NCI-H82 treated with DMSO at 0.1 percent for 48 hours (cell line): ENCODE measurements at regions not wholly inside any gene's neighbourhood (a gene's known extent, or its start where the extent isn't known, plus 50 kb on each side); places are given as distances from the start of the nearest gene placed in this dataset.

ENCODE experiments used
- DNase-seq: peaks from one replicate; lab custom pipeline; 2025; ENCODE audit not compliant: unreplicated experiment; lab: John Stamatoyannopoulos, UW

- no peak for DNase-seq
Observed at GRCh38 chr1:239593527-239593926, 207.2 kb downstream of the CHRM3 start.

DNA sequence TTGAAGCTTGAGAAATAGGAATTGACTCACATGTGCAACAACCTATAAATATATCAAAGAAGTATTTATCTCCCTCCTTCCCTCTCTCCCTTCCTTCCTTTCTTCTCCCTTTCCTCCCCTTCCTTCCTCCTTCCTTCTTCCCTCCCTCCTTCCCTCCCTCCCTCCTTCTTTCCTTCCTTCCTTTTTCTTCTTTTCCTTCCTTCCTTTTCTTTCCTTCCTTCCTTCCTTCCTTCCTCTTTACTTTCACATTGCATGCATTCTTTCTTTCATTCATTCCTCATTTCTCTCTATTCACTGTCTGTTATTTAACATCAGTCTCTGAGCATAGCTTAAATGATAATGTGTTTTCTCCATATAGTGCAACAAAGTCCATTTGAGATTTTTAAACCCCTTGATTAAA, 214.2 kb downstream of the CHRM3 start:
- DNase-seq: no peak

- no peak for DNase-seq
Observed at GRCh38 chr1:239601108-239601507, 214.7 kb downstream of the CHRM3 start.

DNA sequence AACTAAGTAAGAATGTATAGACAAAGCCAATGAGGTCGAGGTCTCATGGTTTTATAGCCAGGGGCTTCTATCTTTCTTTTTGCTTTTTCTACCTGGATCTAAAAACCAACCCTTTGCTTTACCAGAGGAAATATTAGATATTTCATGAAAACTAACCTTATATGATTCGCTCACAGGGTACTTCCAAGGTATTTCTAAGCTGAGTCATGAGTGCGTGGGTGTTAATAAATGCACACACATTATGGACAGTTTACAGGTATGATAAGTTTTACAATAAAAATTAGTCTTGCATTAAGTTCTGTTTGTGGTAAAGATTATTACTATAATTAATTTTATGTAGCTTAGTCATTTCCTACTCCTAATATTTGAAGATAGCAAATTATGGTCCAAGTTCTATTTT, 217.2 kb downstream of the CHRM3 start:
- DNase-seq: no peak

- no peak for DNase-seq
Observed at GRCh38 chr1:239606850-239607400, 220.6 kb downstream of the CHRM3 start.

- DNase-seq: no peak
Observed at GRCh38 chr1:239608469-239608868, 222.1 kb downstream of the CHRM3 start.

DNA sequence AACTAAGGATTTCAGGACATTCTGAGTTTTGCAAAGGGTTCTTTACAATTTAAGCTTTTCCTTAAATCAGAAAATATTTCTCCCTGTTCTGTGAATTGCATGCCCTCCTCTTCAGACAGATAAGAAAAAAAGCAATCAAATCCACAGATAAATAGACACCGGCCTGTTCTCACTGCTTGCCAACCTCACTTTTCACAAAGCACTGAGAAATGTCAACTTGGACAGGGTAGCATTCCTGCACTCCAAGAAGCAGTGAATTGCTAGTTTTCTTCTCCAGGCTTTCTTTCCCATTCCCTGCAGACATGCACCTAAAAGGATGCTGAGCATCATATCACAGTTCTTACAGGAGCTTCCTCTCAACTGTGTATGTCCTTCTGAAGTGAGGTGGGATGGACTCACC, 226.0 kb downstream of the CHRM3 start:
- no peak for DNase-seq

GRCh38 chr1:239616673-239617072, 230.3 kb downstream of the CHRM3 start:
- DNase-seq: no peak

DNA sequence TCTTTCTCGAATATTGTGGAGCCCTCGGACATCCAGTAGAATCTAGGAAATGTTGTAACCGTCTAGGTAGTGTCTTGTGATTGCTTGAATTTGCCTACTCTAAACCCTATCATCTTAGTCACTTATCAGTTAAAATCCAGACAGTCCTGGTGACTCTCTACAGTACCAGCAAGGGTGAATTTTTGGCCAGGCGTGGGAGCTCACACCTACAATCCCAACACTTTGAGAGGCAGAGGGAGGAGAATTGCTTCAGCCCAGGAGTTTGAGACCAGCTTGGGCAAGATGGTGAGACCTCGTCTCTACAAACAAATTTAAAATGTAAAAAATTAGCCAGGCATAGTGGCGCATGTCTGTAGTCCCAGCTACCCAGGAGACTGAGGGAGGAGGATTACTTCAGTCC, 230.9 kb downstream of the CHRM3 start:
- no peak for DNase-seq

- no peak for DNase-seq
Observed at GRCh38 chr1:239617731-239618130, 231.4 kb downstream of the CHRM3 start.

GRCh38 chr1:239619190-239619589, 232.8 kb downstream of the CHRM3 start:
- no peak for DNase-seq

DNA sequence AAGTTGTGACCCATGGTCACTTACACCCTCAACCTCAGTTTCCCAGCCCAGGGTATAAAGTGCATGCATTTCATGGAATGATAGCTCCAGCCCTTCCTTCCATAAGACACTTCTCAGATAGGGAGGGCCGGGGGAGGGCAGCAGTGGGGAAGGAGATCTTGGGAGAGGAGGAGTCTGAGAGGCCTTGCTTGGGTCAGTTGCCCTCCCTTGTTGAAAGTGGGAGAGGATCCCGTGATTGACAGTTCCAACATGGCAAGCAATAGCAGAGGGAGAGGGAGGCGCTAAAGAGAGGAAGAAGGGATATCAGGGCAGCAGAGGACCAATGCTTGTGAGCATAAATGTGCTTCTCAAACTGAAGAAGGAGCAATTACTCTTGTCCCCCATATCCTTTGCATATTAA, 244.4 kb downstream of the CHRM3 start:
- DNase-seq: no peak

- DNase-seq: no peak
Observed at GRCh38 chr1:239633432-239633831, 247.1 kb downstream of the CHRM3 start.

DNA sequence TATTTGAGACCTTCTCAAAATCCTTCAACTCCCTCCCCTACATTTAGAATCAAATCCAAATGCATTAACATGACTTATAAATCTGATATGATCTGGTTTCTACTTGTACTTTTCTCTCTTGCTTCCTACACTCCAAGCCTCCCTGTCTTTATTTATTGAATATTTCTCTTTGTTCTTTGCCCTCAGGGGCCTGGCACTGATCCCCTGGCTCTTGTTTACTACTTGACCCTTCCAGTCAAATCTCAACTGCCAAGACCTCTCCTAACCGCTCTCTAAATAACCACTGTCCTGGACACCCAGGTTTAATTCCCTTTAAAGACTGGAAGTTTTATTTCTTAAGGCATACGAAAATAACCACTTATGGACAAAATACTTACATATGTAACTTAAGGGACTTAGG, 248.9 kb downstream of the CHRM3 start:
- DNase-seq: no peak

- DNase-seq: no peak
Observed at GRCh38 chr1:239636347-239636746, 250.0 kb downstream of the CHRM3 start.

- DNase-seq: no peak
Observed at GRCh38 chr1:239644604-239645003, 258.2 kb downstream of the CHRM3 start.

DNA sequence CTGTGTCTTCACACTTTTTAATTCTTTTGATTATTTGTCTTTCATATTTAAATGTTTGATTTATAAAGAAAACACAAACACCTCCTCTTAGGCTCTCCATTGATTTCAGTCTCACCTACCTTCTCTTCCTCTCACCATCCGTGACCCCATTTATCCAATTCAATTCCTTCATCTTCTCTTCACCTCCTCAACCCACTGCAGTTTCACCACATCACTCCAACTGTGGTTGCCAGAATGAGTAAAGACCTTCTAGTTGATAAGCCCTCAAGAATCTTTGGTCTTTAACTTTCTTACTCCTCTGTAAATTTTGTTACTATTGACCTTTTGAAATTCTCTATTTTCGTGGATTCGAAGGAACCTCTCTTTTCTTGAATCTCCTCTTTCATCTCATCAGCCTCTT, 260.7 kb downstream of the CHRM3 start:
- no peak for DNase-seq

DNA sequence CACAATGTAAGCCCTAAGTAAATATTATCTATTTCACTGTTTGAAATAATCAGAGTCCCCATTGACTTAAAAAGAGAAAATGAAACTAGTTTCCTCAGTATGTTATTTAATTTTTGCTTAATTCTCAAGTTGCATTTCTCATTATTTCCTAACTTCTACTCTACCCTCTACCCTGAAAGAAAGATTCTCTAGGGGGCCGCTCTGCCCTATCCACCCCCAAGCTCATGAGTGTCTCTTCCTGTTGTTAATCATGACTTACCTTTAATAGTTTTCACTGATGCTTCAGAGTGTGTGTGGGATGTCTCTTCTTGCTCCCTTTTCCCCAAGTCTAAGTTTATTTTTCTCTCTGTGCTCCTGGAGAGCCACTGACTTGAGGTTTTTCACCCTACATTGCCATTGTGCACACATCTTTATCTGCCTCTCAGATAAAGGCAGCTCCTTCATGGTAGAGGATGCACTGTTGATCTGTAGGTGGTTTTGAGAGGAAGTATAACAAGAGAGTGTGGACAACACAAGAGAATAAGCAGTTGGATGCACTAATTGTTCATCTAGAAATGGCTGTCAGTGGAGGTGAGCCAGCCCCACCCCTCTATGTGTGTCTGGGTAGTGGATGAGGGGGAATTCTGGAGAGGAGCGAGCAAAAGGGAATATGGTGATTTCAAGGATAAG, 261.7 kb downstream of the CHRM3 start:
- DNase-seq: no peak

- no peak for DNase-seq
Observed at GRCh38 chr1:239655023-239655422, 268.7 kb downstream of the CHRM3 start.

DNA sequence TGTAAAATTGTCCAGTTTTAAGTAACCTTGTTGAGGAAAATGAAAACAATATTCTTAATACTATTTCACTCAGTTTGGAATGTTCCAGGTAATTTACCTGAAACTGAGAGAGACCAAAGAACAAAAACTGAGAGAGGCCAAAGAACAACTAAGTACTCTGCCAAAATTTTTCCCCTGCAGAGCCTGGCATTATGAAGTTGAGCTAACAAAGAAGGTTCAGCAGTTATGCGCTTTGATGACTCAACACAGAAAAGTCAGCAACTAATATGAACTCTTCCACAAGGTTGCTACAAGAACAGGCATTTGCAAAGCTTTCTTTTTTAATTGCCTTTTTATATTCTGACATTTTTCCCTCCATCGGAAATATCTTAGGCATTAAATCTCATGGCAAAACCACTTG, 270.9 kb downstream of the CHRM3 start:
- no peak for DNase-seq

DNA sequence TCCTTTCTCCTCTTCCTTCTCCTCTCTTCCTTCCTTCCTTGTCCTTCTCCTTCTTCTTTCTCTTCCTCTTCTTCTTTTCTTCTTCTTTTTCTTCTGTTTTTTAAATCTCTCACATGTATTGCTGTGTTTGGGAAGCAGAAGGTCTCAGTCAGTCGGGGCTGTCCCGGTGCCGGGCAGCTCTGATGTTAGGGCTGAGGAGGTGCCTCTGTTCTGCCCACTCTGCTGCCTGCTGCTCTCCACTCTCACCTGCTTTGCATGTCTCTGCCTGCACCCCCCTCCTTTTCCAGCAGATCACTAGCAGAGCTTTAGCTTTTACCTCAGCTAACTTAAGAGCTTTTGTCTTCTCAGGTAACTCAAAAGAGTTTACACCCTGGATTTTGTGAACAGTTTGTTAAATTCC, 276.6 kb downstream of the CHRM3 start:
- DNase-seq: no peak

DNA sequence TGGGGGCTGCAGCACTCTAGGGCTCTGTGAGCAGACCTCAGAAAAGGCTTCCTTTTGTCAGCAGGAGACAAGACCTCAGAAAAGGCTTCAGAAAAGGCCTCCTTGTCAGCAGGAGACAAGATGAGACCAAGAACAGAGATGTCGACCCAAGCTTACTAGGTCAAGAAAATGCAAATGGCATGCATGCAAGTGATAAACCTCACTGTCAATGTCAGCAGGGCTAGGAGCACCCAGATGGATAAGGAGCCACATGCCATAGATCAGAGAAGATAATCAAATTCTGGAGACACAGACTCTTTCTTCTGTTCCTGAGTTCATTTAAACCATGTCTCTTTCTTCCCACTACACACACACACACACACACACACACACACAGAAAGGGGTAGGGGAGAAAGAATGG, 285.9 kb downstream of the CHRM3 start:
- DNase-seq: no peak

- DNase-seq: no peak
Observed at GRCh38 chr1:239675735-239676134, 289.4 kb downstream of the CHRM3 start.
